ENCODE measurements at regions not wholly inside any gene's neighbourhood (a gene's known extent, or its start where the extent isn't known, plus 50 kb on each side); places are given as distances from the start of the nearest gene placed in this dataset.

- Mint-ChIP-seq H3K27me3 (peaks cover 3% of the 10 kb centered on the region), H3K4me1 (ENCODE audit: low read depth) (peaks cover 3% of the 10 kb centered on the region), H3K27ac (no peak overlapping the region), H3K4me3 (ENCODE audit: low read depth) (no peak overlapping the region), H3K9me3 (ENCODE audit: low read depth) (no peaks in the 10 kb centered on the region), H3K36me3 (ENCODE audit: insufficient read depth) (no peaks in the 10 kb centered on the region)
- TF ChIP-seq, protein P1, sequence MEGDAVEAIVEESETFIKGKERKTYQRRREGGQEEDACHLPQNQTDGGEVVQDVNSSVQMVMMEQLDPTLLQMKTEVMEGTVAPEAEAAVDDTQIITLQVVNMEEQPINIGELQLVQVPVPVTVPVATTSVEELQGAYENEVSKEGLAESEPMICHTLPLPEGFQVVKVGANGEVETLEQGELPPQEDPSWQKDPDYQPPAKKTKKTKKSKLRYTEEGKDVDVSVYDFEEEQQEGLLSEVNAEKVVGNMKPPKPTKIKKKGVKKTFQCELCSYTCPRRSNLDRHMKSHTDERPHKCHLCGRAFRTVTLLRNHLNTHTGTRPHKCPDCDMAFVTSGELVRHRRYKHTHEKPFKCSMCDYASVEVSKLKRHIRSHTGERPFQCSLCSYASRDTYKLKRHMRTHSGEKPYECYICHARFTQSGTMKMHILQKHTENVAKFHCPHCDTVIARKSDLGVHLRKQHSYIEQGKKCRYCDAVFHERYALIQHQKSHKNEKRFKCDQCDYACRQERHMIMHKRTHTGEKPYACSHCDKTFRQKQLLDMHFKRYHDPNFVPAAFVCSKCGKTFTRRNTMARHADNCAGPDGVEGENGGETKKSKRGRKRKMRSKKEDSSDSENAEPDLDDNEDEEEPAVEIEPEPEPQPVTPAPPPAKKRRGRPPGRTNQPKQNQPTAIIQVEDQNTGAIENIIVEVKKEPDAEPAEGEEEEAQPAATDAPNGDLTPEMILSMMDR (IDR thresholded peaks at IDR 0.05; ENCODE audit: unreplicated experiment), result no peak
- DNase-seq (ENCODE audit: low spot score, unreplicated experiment), result no peak
Observed at GRCh38 chr2:235240574-235240973, 253.3 kb upstream of the AGAP1 start.

- peaks cover 2% of the 10 kb centered on the region for H3K9me3 Mint-ChIP-seq (ENCODE audit: low read depth)
- TF ChIP-seq, protein P1 (IDR thresholded peaks at IDR 0.05; ENCODE audit: unreplicated experiment), result no peak
- H3K4me3 Mint-ChIP-seq (ENCODE audit: low read depth), result no peak overlapping the region
- DNase-seq (ENCODE audit: low spot score, unreplicated experiment), result no peak
- peaks cover 3% of the 10 kb centered on the region for H3K4me1 Mint-ChIP-seq (ENCODE audit: low read depth)
- H3K36me3 Mint-ChIP-seq (ENCODE audit: insufficient read depth), result no peaks in the 10 kb centered on the region
- no peak overlapping the region for H3K27ac Mint-ChIP-seq
- H3K27me3 Mint-ChIP-seq, result peaks cover 3% of the 10 kb centered on the region
Observed at GRCh38 chr2:235244255-235245220, 249.3 kb upstream of the AGAP1 start.

GRCh38 chr2:235247001-235247400, 246.8 kb upstream of the AGAP1 start:
- DNase-seq (ENCODE audit: low spot score, unreplicated experiment), result no peak
- Mint-ChIP-seq H3K4me1 (ENCODE audit: low read depth) (no peaks in the 10 kb centered on the region), H3K36me3 (ENCODE audit: insufficient read depth) (no peaks in the 10 kb centered on the region), H3K9me3 (ENCODE audit: low read depth) (peaks cover 7% of the 10 kb centered on the region), H3K27me3 (peaks cover 3% of the 10 kb centered on the region), H3K27ac (no peak overlapping the region), H3K4me3 (ENCODE audit: low read depth) (no peak overlapping the region)
- TF ChIP-seq, protein P1 (IDR thresholded peaks at IDR 0.05; ENCODE audit: unreplicated experiment), result no peak

DNA sequence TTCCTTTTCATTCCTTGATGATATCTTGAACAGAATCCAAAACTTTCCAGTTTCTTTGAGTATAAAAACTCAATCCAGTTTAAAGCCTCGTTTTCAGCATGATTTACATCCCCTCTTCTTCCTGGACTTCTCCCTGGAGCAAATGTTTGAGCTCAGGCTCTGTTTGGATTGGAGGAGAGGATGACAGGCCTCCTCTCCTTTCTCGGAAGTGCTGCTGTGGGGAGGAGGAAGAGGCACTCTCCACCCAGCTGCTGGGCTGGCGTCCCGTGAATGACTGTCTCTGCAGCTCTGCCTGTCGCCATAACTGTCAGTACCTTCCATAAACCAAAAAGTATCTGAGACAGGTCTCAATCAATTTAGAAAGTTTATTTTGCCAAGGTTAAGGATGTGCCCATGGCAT, 238.2 kb upstream of the AGAP1 start:
- TF ChIP-seq, protein P1 (IDR thresholded peaks at IDR 0.05; ENCODE audit: unreplicated experiment), result no peak
- DNase-seq (ENCODE audit: low spot score, unreplicated experiment), result no peak
- Mint-ChIP-seq H3K36me3 (ENCODE audit: insufficient read depth) (no peaks in the 10 kb centered on the region), H3K9me3 (ENCODE audit: low read depth) (no peaks in the 10 kb centered on the region), H3K4me1 (ENCODE audit: low read depth) (no peaks in the 10 kb centered on the region), H3K27me3 (peaks cover 4% of the 10 kb centered on the region), H3K4me3 (ENCODE audit: low read depth) (no peak overlapping the region), H3K27ac (no peak overlapping the region)

- TF ChIP-seq, protein P1 (IDR thresholded peaks at IDR 0.05; ENCODE audit: unreplicated experiment), result no peak
- Mint-ChIP-seq H3K4me3 (ENCODE audit: low read depth) (no peak overlapping the region), H3K36me3 (ENCODE audit: insufficient read depth) (no peaks in the 10 kb centered on the region), H3K4me1 (ENCODE audit: low read depth) (no peaks in the 10 kb centered on the region), H3K27ac (no peak overlapping the region), H3K9me3 (ENCODE audit: low read depth) (peaks cover 2% of the 10 kb centered on the region), H3K27me3 (peaks cover 11% of the 10 kb centered on the region)
- DNase-seq (ENCODE audit: low spot score, unreplicated experiment), result no peak
Observed at GRCh38 chr2:235257590-235257989, 236.3 kb upstream of the AGAP1 start.
